DOHH2 (cell line): ENCODE measurements at regions not wholly inside any gene's neighbourhood (a gene's known extent, or its start where the extent isn't known, plus 50 kb on each side); places are given as distances from the start of the nearest gene placed in this dataset.

Experiments
- CTCF ChIP-seq: fragments of 200-600 bp; sonication (generic); IDR thresholded peaks from one replicate; pipeline ENCODE4 v1.5.1; 2014; ENCODE audit warnings: antibody characterized with exemption, mild to moderate bottlenecking, low read depth, low read length; ENCODE audit not compliant: poor library complexity, severe bottlenecking
- EZH2phosphoT487 ChIP-seq: fragments of 200-600 bp; sonication (generic); IDR thresholded peaks from 2 replicates; pipeline ENCODE4 v1.6.1; 2017; ENCODE audit warnings: borderline replicate concordance, mild to moderate bottlenecking, antibody characterized with exemption, low read length, moderate library complexity, mixed read lengths

- TF ChIP-seq CTCF, result no peak
- TF ChIP-seq EZH2phosphoT487, result no peak
Measured at GRCh38 chr18:22088996-22089640, 80.3 kb upstream of the GATA6 start.
